ENCODE measurements at regions not wholly inside any gene's neighbourhood (a gene's known extent, or its start where the extent isn't known, plus 50 kb on each side); places are given as distances from the start of the nearest gene placed in this dataset.

- DNase-seq = no peak
These were observed 569.5 kb downstream of the TYW1 start for GRCh38 chr7:67566101-67566500.

- DNase-seq = no peak
These were observed 574.5 kb downstream of the TYW1 start for GRCh38 chr7:67571026-67571545.

GRCh38 chr7:67573639-67574038 is 577.0 kb downstream of the TYW1 start:
- no peak for DNase-seq

GRCh38 chr7:67588631-67589030 is 592.0 kb downstream of the TYW1 start:
- DNase-seq = no peak

DNA sequence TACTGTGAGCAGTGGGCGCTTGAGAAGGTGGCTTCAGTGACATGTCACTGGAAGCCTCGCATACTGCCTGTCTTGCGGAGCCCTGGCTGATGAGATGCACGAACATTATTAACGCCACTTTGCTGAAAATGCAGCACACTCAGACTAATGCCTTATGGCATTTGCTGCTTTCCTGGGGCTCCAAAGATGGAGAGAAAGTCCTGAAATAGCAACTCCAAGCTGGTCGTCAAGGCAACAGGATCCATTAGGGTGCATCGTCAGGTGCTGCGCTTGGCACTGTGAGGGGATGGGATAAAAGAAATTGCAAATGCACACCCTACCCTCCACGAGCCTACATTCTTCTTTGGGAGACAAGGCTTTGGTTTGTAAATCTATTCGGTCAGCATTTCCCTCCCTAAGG is 592.5 kb downstream of the TYW1 start:
- no peak for DNase-seq

GRCh38 chr7:67590649-67591048 is 594.0 kb downstream of the TYW1 start:
- no peak for DNase-seq

DNA sequence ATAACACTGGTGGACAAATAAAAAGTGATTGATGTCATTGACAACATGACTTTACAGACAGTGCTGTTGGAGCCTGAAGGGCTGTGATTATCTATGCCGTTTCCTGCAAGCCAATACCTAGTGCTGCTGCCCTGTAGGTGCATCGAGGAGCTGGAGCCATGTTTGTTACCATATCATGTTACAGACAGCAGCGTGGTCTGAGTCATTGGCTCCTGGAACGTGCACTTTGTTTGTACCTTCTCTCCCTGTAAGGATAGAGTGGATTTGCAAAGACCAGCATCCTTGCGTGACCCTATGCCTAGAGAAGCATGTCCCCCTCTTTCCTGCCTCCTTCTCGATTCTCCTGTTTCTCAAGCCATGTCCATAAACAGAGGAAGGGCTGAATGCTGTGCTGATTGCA is 597.2 kb downstream of the TYW1 start:
- DNase-seq = no peak

DNA sequence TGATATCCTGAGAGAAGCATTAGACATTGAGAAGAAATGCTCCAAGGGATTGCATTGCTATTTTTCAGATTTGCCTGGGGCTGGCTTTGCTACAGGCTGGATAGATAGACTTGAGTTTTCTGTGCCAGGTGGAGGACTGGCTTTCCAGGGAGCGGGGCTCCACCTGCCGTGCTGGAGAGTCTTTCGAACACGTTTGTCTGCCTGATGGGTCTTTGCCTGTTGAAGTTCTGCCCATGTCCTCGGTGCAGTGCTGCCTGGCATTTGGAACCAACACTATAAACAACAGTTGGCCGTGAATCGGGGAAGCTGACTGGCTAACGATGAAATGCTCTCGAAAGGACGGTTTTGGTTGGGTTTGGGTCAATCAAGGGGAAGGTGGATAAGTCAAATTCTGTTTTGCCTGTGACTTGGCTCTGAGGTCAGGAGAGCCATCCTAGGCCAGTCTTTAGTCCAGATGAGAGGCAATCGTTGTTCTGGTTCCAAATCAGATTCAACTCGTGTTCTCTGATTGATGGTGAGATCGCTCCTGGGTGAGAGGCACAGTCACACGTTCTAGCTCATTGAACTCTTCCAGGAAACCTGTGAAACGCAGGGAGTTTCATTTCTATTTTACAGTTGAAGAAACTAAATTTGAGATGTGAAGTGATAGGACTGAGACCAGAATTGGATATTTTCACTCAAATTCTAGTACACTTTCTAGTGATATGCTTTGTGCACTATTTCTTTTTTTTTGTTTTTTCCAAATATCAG is 599.0 kb downstream of the TYW1 start:
- DNase-seq = no peak

- DNase-seq = no peak
These were observed 600.5 kb downstream of the TYW1 start for GRCh38 chr7:67597161-67597560.

DNA sequence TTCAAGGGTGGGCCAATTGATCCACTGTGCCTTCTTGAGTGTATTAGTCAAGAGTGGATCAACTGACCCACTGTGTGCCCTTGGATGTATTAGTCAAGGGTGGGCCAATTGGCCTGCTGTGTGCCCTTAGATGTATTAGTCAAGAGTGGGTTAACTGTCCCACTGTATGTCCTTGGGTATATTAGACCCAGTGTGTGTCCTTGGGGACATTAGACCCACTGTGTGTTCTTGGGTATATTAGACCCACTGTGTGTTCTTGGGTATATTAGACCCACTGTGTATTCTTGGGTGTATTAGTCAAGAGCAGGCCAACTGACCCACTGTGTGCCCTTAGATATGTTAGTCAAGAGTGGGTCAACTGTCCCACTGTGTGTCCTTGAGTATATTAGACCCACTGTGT is 601.8 kb downstream of the TYW1 start:
- DNase-seq = no peak

- DNase-seq = no peak
These were observed 602.9 kb downstream of the TYW1 start for GRCh38 chr7:67599331-67600062.

GRCh38 chr7:67602246-67602887 is 605.7 kb downstream of the TYW1 start:
- DNase-seq = no peak

DNA sequence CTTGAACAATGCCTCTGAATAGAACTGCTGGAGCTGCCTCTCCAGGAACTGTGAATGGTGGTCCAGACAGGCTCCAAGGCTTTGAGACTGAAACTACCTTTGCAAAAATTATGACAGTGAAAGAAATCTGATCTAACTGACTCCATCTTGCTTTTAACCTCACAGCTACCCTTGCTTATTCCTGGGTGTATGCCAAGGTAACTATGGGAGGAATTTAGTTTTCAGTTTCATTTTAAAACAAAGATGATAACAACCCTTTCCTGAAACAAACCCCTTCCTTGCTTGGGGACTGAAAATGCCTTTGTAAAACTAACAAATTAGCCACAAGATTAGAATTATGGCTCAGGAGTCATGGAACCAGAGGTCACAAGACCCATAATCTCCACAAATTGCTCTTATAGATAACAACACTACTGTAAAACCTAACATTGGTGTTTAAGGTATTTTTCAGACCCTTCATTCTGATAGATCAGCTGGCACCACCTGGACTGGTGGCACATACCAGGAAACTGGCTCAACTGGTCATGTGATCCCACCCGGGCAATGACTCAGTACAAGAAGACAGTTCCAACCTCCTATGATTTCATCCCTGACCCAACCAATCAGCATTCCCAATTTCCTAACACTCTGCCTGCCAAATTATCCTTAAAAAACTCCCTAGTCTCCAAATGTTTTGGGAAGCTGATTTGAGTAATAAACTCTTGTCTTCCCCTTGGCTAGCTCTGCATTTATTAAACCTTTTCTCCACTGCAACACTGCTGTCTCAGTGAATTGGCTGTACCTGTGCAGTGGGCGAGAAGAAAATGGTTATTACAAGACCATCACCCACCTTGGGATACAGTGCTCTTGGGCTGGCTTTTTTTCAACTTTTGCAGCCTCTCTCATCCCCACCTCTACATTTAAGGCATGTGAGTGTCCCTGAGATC is 608.1 kb downstream of the TYW1 start:
- DNase-seq = no peak

DNA sequence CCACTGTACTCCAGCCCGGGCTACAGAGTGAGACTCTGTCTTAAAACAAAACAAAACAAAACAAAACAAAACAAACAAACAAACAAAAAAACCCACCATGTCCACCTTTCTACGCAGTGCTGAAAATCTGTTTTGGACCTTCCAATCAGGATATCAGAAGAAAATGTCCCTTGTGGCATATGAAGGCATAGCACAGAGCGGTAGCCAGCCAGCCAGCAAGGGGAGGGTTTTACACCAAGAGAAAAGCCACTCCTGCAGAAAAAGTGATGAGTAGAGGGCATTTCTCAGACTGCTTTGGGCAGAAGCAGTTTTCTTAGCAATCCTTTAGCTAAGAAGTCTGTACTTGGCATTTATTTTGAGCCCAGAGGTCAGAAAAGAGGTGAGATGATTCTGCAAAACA is 612.2 kb downstream of the TYW1 start:
- no peak for DNase-seq

GRCh38 chr7:67610897-67611296 is 614.3 kb downstream of the TYW1 start:
- no peak for DNase-seq

DNA sequence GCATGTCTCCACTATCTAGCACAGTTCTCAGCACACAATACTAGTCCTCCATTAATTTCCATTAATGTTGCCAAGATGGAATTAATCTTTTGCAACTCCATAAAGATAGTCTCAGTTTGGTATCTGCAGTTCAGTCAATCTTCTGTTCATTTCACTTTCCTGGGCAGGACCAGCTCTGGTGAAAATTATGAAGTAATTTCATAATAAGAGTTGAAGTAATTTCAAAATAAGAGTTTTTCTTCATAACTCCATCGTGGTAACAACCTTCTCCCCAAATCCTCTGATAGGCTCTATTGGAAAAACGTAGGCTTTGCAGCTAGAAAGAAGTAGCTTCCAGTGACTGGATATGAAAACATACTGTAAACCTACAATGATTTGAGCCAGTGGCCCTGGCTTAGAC is 618.2 kb downstream of the TYW1 start:
- no peak for DNase-seq

- no peak for DNase-seq
These were observed 619.9 kb downstream of the TYW1 start for GRCh38 chr7:67616517-67616916.

GRCh38 chr7:67618556-67619162 is 622.0 kb downstream of the TYW1 start:
- no peak for DNase-seq

GRCh38 chr7:67619175-67619574 is 622.5 kb downstream of the TYW1 start:
- no peak for DNase-seq

- no peak for DNase-seq
These were observed 623.7 kb downstream of the TYW1 start for GRCh38 chr7:67620216-67620933.

- DNase-seq = no peak
These were observed 625.1 kb downstream of the TYW1 start for GRCh38 chr7:67621704-67622103.

Data from stimulated activated CD4-positive, alpha-beta T cell treated with anti-CD3 and anti-CD28 coated beads, Interleukin-1b, Interleukin-23, amount 100 ng/mL, for 48 hours (primary cell).